ENCODE measurements at regions not wholly inside any gene's neighbourhood (a gene's known extent, or its start where the extent isn't known, plus 50 kb on each side); places are given as distances from the start of the nearest gene placed in this dataset.

DNA sequence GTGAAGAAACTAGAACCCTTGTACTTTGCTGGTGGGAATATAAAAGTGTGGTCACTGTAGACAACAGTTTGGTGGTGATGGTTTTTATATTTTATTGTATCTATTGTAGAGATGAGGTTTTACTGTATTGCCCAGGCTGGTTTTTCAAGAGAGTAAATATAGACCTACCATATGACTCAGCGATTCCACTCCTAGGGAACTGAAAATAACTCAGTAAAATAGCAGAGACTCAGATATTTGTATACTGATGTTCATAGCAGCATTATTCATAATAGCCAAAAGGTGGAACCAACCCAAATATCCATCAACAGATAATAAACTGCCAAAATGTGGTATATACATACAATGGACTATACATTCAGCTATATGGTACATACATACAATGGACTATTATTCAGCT lies 68.8 kb upstream of the IL12A start:
- no peak for DNase-seq
- Histone ChIP-seq H3K27me3 (no peaks in the 10 kb centered on the region), H3K4me1 (no peaks in the 10 kb centered on the region), H3K9me3 (no peaks in the 10 kb centered on the region), H3K36me3 (no peaks in the 10 kb centered on the region), H3K9ac (ENCODE audit: low read depth in 2 of 2, low read length in 2 of 2) (no peak overlapping the region), H3K27ac (no peak overlapping the region), H3K4me3 (no peak overlapping the region)
- TF ChIP-seq, protein P1, sequence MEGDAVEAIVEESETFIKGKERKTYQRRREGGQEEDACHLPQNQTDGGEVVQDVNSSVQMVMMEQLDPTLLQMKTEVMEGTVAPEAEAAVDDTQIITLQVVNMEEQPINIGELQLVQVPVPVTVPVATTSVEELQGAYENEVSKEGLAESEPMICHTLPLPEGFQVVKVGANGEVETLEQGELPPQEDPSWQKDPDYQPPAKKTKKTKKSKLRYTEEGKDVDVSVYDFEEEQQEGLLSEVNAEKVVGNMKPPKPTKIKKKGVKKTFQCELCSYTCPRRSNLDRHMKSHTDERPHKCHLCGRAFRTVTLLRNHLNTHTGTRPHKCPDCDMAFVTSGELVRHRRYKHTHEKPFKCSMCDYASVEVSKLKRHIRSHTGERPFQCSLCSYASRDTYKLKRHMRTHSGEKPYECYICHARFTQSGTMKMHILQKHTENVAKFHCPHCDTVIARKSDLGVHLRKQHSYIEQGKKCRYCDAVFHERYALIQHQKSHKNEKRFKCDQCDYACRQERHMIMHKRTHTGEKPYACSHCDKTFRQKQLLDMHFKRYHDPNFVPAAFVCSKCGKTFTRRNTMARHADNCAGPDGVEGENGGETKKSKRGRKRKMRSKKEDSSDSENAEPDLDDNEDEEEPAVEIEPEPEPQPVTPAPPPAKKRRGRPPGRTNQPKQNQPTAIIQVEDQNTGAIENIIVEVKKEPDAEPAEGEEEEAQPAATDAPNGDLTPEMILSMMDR (IDR thresholded peaks at IDR 0.05), result no peak
- intact Hi-C loops (cut with DNase I), result no loop called here

DNA sequence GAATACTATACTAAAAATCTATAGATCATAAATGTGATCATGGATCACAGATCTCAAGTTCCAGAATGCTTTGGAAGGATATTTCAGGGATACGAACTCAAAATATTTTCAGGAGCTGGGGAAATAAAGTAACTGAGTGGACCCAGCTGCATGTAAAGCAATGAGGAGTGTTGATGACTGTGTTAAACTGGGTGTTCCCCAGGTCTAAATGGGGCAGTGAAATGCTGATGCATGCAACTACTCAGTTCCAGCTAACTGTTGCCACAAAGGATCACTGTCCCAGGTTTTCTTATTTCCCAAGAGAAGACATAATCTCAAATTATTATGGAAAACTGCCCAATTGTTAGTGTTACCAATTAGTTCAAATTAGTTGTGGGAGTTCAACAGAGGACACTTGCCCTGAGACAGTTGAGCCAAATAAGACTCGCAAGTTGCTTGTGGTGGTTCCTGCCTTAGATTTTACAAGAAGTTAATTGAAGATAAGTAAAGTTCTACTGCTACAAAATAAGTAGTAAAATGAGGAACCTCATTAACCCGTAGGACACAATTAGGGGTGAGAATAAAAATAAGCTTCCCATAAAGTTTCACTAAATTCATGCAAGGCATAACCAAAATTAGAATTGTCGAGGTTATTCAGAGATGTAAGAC lies 66.3 kb upstream of the IL12A start:
- TF ChIP-seq, protein P1 (IDR thresholded peaks at IDR 0.05), result no peak
- H3K9ac ChIP-seq (ENCODE audit: low read depth in 2 of 2, low read length in 2 of 2), result no peak overlapping the region

DNA sequence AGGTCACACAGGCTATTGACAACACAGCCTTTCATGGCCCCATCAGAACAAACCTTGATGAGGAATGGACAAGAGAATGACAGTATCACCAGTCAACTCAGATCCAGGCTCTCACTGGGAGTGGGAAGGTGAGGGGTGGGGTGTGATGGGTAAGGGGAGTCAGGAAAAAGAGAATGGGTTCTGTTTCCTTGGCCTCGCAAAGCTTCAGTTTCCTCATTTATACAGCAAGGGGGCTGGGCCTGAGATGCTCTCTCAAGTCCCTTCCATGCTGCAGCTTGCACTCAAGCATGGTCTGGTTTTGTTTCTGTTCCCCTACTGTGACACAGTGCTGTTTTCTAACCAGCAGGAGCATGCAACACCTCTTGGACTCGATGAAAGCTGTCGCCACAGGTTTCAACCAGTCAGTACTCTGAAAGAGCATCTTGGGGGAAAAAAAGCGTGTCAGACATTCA lies 65.7 kb upstream of the IL12A start:
- Histone ChIP-seq H3K27me3 (no peaks in the 10 kb centered on the region), H3K27ac (no peak overlapping the region), H3K9ac (ENCODE audit: low read depth in 2 of 2, low read length in 2 of 2) (no peak overlapping the region), H3K4me3 (no peak overlapping the region), H3K36me3 (no peaks in the 10 kb centered on the region), H3K4me1 (no peaks in the 10 kb centered on the region), H3K9me3 (no peaks in the 10 kb centered on the region)
- intact Hi-C loops (cut with DNase I), result no loop called here
- TF ChIP-seq, protein P1 (IDR thresholded peaks at IDR 0.05), result no peak
- DNase-seq, result no peak

More for the DNA sequence above, 66.3 kb upstream of the IL12A start:
- Histone ChIP-seq H3K4me1 (no peaks in the 10 kb centered on the region), H3K36me3 (no peaks in the 10 kb centered on the region), H3K27me3 (no peaks in the 10 kb centered on the region), H3K4me3 (no peak overlapping the region), H3K9me3 (no peaks in the 10 kb centered on the region), H3K27ac (no peak overlapping the region)
- no peak for DNase-seq
- intact Hi-C loops (cut with DNase I), result no loop called here

- DNase-seq, result no peak
- Histone ChIP-seq H3K4me1 (no peaks in the 10 kb centered on the region), H3K4me3 (no peak overlapping the region), H3K36me3 (no peaks in the 10 kb centered on the region), H3K27me3 (no peaks in the 10 kb centered on the region), H3K27ac (no peak overlapping the region), H3K9me3 (no peaks in the 10 kb centered on the region), H3K9ac (ENCODE audit: low read depth in 2 of 2, low read length in 2 of 2) (no peak overlapping the region)
- TF ChIP-seq, protein P1 (IDR thresholded peaks at IDR 0.05), result no peak
- intact Hi-C loops (cut with DNase I), result no loop called here
These were observed 65.3 kb upstream of the IL12A start for GRCh38 chr3:159923336-159923735.

DNA sequence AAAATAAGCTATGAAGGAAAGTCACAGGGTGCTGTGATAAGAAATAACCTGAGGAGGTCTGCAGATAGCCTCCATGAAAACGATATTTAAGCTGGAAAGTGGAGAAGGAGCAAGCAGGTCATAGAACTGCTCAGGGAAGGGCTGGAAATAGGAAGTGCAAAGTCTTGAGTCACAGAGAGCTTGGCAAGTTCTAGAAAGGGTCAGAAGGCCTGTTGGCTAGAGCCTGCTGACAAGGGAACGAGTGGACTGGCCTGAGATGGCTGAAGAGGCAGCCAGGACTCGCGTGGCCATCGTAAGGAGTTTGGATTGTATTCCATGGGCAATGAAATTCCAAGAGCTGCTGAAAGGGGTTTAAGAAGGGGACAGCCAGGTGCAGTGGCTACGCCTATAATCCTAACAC lies 64.7 kb upstream of the IL12A start:
- Histone ChIP-seq H3K27ac (no peak overlapping the region), H3K9me3 (no peaks in the 10 kb centered on the region), H3K4me1 (no peaks in the 10 kb centered on the region), H3K27me3 (no peaks in the 10 kb centered on the region), H3K36me3 (no peaks in the 10 kb centered on the region), H3K4me3 (no peak overlapping the region), H3K9ac (ENCODE audit: low read depth in 2 of 2, low read length in 2 of 2) (no peak overlapping the region)
- TF ChIP-seq, protein P1 (IDR thresholded peaks at IDR 0.05), result no peak
- no peak for DNase-seq
- intact Hi-C loops (cut with DNase I), result no loop called here

All from colonic mucosa (tissue), 4 donors.